ENCODE measurements at regions not wholly inside any gene's neighbourhood (a gene's known extent, or its start where the extent isn't known, plus 50 kb on each side); places are given as distances from the start of the nearest gene placed in this dataset.

- DNase-seq (ENCODE audit: low read depth, low spot score): no peak
These were observed 479.8 kb downstream of the DISC1 start for GRCh38 chr1:232106415-232106814.

- DNase-seq (ENCODE audit: low read depth, low spot score): no peak
These were observed 479.0 kb downstream of the DISC1 start for GRCh38 chr1:232105561-232105960.

- DNase-seq (ENCODE audit: low read depth, low spot score): no peak
These were observed 474.6 kb downstream of the DISC1 start for GRCh38 chr1:232101231-232101630.

- DNase-seq (ENCODE audit: low read depth, low spot score): no peak
These were observed 470.2 kb downstream of the DISC1 start for GRCh38 chr1:232096751-232097150.
